Left lobe of liver (tissue), 2 donors: ENCODE measurements at regions not wholly inside any gene's neighbourhood (a gene's known extent, or its start where the extent isn't known, plus 50 kb on each side); places are given as distances from the start of the nearest gene placed in this dataset.

Source experiments
- ATAC-seq: fragments of 200-7000 bp; cut with Tn5 transposase; one replicate; pipeline ENCODE4 v1.9.1; 2020; ENCODE audit warnings: mild to moderate bottlenecking, moderate library complexity
- DNase-seq: peaks from one replicate; pipeline ENCODE4 v3.0.0-alpha.2; 2020; ENCODE audit warnings: low spot score
- donor health status: DM: no; HTN: no; CAD: no; lungs with moderate emphysema.
- donor health status: DM: no; HTN: yes; CAD: no.

DNA sequence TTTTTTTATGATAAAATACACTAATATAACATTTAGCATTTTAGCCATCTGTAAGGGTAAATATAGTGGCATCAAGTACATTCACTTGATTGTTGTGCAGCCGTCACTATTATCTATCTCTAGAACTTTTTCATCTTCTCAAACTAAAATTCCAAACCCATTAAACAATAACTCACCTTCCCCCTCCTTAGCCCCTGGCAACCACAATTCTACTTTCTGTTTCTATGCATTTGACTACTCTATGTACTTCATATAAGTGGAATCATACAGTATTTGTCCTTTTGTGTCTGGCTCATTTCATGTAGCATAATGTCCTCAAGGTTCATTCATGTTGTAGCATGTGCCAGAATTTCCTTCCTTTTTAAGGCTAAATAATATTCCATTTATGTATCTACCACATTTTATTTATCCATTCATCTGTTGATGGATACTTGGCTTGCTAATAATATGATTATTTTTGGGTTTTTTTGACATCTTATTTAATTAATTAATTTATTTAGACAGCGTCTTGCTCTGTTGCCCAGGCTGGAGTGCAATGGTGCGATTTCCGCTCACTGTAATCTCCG, 69.6 kb upstream of the MACF1 start:
- DNase-seq (no peak), ATAC-seq (no peak)

DNA sequence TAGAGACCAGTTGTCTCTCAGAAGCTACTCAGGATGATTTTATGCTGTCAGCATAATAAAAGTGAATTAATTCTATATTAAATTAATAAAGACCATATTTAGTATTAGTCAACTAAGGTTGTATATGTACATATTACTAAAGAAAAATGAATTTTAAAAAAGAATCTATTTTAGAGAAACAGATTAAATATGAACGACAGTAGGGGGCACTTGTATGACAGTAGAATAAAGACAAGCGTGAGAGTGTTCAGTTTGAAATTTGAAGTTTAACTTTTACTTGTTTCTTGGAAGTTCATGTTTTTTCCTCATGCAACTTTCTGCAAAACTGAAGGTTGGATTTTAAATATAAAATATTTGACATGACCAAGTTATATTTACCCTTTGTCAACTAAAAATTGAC, 67.9 kb upstream of the MACF1 start:
- no peak for DNase-seq
- ATAC-seq, result no peak

DNA sequence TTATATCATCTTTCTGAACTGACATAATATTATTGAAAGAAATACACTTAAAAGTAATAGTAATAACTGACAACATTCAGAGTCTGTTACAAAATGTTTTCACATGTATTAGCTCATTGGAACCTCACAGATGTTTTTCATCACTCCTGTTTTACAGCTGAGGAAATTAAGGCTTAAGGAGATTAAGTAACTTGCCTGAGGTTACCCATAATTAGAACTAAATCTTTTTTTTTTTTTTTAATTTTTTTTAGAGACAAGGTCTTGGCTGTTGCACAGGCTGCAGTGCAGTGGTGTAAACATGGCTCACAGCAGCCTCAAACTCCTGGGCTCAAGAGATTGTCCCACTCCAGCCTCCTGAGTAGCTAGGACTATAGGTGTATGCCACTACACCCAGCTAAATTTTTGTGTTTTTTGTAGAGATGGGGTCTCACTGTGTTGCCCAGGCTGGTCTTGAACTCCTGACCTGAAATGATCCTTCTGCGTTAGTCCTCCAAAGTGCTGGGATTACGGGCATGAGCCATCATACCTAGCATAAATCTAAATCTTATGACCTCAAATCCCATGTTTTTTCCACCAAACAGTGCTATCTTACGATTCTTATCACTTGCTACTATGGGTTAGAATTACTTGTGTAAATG, 64.7 kb upstream of the MACF1 start:
- DNase-seq (no peak), ATAC-seq (no peak)

DNA sequence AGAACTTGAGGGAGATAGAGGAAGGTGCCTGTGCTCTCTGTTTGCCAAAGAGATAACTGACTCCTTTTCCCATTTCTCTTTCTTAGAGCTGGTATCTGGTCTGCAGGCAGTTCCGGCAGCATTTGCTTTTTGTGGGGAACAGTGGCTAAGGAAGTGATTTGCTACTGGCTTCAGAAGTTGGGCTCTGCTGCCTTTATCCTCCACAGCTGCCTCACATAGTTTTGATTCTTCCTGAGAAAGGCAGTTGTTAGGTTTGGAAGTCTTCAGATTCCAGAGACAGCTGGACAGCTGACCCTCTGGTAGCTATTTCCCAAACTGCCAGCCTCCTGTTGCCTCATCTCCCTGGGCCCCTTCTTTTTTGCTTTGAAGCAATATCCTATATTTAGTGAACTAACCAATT, 62.6 kb upstream of the MACF1 start:
- ATAC-seq (no peak), DNase-seq (no peak)

DNA sequence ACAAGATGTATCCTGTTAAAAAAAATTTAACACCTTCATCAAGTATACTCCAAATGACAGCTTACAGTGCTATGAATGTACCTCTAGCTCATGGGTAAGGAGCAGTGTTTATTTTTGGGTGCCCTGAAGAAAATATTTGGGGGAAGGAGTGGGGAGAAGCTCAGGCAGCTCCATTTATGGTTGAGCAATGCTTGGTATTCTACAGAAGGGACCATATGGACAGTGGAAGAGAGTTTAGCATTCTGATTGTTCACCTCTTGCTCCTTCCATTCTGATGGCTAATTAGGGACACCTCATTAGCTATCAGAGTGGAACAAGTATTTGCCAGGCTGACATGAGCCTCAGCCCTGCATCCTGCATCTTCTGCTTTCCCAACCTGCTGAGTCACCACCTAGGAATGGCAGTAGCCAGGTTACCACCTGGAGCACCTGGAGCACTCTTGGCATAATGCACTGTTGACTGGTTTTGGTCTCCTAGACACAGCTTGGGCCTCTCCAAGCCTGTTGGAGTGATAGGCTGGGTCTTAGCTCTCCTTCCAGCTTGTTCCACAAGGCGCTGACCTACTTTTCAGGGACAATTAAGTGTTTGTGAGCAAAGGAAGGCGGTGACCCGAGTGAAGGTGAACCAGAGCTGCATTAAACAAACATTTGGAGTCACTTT, 62.0 kb upstream of the MACF1 start:
- DNase-seq (no peak), ATAC-seq (peak; percentile 51)

DNA sequence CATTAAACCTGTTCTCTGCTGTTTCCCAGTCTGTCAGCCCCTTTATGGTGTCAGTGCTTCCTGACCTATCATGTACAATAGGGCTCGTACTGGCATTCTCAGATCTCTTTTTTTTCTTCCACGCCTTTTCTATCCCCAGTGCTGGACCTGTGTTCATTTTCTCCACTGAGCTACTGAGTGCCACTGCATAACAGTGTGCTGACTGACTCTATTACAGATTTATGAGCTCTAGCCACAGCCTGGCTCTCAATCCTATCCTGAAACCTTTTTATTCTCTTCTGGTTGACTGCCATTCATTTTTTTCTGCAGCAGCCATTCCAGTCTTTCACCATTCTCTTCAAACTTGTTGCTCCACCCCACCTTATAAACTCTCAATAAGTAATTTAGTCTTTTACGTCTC, 59.6 kb upstream of the MACF1 start:
- DNase-seq, result no peak

DNA sequence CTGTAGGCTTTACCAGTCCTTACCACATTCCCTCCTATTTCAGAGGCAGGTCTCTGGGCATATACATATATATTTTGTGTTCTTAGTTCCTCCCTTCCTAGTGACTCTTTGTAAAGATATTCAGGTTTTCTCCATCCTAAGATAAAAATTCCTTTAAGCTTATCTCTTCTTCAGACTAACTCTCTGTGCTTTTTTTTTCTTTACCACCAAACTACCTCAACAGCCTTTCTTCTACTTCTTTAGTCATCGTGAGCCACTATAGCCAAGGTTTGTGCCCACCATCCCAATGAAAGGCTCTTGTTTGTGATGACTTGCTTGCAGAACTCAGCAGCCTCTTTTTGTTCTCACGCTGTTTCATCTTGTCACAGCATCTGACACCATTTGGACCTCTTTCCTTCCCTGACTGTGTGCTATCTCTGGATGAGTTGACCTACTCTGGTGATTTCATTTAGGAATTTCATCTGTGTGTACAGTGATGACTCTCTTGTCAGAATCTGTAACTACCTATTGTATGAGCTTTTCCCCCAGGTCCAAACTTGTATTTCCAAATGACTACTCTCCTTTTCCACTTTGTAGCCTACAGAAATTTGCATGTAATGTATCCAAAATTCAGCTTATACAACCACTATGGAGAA, 59.0 kb upstream of the MACF1 start:
- ATAC-seq (no peak), DNase-seq (no peak)

More for the DNA sequence above, 59.6 kb upstream of the MACF1 start:
- ATAC-seq, result no peak

DNA sequence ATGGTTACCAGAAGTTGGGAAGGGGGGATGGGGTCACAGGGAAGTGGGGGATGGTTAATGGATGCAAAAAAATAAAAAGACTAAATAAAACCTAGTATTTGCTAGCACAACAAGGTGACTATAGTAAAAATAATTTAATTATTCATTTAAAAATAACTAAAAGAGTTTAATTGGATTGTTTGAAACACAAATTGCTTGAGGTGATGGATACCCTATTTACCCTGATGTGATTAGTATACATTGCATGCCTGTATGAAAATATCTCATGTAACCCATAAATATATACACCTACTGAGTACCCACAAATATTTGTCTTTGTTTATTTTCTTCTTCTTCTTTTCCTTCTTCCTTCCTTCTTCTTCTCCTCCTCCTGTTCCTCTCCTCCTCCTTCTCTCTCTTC, 57.8 kb upstream of the MACF1 start:
- ATAC-seq (no peak), DNase-seq (no peak)

DNA sequence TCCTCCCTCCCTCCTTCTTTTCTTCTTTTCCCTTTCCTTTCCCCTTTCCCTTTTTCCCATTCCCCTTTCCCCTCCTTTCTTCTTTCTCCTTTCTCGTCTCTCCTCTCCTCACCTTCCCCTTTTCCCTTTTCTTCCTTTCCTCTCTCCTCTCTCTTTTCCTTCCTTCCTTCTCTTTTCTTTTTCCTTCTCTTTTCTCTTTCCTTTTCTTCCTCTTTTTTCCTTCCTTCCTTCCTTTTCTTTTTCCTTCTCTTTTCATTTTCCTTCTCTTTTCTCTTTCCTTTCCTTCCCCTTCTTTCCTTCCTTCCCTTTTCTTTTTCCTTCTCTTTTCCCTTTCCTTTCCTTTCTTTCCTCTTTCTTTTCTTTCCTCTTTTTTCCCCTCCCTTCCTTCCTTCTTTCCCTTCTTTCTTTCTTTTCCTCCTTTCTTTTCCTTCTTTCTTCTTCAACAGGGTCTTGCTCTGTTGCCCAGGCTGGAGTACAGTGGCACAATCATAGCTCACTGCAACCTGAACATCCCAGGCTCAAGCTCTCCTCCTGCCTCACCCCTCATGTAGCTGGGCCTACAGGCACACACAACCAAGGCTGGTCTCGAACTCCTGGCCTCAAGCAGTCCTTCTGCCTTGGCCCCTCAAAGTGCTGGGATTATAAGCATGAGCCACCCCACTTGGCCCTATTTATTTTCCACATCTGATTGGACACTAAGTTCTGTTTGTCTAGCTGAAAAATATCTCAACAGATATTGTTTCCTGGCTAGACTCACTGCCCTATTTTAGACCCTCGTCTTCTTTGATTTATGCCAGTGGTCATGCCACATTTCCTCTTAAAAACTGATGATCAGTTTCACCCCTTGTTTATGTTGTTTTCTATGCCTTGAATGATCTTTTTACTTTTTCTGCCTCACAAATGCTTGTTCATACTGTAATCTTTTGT, 57.1 kb upstream of the MACF1 start:
- ATAC-seq, result no peak
- DNase-seq, result no peak

DNA sequence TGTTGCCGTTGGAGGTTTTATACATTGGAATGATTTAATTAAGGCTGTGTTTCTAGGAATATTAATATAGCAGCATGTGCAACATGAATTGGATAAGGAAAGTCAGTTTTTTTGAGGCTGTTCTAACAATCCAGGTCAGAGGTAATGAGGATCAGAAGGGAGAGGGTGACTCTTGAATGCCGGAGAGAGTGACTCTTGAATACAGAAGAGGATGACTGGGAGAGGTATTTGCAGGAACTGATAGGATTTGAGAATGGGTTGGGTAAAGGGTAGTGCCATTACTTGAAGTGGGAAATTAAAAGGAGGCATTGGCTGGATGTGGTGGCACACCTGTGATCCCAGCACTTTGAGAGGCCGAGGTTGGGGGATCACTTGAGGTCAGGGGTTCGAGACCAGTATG, 55.6 kb upstream of the MACF1 start:
- no peak for ATAC-seq

DNA sequence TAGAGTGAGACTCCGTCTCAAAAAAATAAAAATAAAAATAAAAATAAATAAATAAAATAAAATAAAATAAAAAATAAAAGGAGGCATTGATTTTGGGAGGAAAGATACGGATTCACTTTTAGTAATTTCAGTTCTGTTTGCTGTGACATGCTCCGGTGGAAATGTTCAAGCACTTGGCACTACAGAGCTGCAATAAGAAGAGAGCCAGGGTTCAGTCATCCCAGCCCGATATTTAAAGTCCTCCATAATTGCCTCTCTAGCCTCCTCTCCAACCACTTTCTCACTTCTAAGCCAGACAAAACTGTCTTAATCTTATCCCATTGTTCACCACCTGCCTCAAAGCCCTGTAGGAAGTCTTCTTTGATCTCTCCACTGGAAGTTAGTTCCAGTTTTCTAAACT, 55.0 kb upstream of the MACF1 start:
- ATAC-seq (no peak), DNase-seq (no peak)

More for the DNA sequence above, 55.6 kb upstream of the MACF1 start:
- DNase-seq, result no peak

DNA sequence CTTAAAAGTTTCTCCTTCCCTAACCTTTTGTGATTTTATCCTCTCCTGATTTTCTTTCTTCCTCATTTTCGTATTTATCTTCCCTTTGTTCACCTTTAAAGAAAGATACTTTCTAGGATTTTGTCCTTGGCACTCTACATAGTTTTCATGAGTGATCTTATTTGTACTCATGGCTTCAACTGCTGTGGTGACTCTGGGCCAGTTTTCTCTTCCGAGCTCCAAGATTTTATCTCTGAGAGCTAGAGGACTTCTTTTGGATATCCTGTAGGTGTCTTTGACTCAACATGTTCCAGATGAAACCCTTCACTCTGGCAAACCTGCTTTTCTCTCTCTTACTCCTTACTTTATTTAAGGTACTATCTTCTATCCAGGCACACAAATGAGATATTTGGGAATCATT, 53.7 kb upstream of the MACF1 start:
- DNase-seq, result no peak
- ATAC-seq, result no peak

DNA sequence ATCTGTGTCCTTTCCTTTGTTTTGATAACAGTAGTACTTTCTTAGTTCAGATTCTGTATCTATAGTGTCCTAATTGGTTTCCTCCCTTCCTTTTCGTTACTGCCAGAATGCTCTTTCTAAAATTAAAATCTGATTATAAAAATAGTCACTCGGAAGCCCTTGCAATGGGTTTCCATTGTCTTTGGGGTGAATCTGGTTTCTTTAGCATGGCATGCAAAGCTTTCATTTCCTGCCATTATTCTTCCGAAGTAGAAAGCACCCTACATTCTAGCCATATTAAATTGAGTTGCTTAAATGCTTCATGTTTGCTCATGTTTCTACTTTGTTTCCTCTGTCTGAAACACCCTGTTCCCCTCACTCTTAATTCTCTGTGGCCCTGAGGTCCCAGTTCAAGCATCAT, 53.2 kb upstream of the MACF1 start:
- DNase-seq (no peak), ATAC-seq (no peak)

DNA sequence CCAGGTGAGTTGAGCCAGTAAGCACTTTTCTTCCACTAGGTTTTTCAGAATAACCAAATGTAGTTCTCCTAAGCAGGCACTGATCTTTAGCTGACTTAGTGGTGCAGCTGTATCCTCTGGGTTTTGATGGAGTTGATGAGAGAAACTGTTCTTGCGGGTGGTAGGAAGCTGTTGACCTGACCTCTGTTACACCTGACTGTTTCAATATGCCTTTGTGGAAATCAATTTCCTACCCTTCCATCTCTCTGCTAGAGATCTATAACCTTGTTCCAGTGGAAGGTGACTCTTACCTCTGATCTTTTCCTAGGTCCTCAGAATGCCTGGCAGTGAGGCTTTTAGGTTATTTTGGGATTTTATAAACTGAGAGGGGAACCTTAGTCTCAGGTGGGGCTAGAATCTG, 51.6 kb upstream of the MACF1 start:
- DNase-seq, result no peak
- ATAC-seq, result peak; percentile 47

DNA sequence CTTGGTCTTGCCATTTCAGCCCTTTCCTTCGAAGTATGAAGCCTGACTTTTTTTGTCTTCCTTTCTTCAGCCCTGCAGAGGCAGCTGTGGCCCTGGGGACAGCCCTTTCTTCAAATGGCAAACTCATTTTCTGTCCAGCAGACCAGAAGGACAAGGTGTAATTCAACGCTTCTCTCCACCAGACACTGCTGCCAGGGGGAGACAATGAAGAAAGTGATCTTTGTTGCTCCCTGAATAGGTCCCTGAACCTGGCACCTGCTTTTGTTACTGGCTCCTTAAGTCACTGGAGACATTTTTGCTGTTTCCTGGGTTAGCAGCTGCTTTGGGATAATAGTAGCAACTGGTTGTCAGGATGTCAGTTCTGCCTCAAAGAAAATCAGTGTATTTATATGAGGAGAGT, 50.8 kb upstream of the MACF1 start:
- ATAC-seq, result no peak
- no peak for DNase-seq

DNA sequence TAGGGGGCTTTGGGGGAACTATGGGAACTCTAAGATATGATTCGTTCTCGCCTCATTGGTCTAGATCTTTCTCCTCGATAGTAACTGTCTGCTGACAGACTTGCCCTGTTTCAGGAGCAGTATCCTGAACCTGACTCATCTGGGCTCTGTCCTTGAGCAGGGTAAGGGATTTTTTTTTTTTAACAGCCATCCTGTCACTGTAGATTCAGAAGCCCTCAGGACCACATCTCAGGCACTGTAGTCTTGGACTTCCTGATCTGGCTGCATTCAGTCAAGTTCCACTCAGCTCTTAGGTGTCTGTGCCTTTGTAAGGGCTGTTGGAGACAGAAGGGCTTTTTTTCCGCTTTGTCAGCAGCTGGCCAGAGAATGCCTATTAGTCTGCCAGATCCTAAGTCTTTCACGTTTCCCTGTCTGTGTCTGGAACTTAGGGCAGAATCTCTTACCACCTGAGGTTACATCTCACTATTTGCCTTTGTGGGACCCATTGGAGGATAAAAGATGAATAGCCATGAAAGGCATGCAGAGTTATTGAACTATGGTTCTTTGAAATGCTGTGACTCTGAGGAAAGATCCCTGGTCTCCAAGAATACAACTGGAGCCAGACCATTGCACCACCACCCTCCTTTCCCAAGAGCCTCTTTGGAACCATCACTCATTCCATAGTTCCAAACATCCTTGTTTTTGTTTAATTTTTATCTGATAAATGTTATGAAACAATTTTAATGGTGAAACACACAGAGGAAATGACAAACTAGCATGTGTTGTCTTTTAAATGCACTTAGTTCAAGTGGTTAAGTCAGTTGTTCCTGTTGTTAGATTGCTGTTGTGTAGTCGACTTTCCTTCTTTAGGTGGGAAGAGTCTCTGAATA, 49.7 kb upstream of the MACF1 start:
- DNase-seq (peak; percentile 82), ATAC-seq (peak; percentile 54)
